ENCODE measurements at regions not wholly inside any gene's neighbourhood (a gene's known extent, or its start where the extent isn't known, plus 50 kb on each side); places are given as distances from the start of the nearest gene placed in this dataset.

DNA sequence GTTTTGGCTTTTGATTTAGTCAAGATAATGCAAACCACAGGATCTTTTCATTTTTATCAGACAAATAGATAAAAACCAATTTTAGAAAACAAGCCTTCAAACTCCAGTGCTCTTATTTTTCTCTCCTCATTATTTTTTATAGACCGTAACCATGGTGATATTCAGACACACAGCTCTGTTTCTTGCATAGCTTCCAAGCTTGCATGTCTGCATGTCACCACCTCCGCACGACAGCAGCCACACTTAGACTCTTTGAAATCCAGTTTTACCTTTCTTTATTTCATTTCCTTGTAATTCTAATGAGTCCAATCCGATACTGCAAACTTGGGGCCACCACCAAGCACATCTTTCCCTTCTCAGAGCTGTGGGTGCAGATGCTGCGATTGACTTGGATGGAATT, 94.3 kb upstream of the GPM6A start:
- TF ChIP-seq, protein P1, sequence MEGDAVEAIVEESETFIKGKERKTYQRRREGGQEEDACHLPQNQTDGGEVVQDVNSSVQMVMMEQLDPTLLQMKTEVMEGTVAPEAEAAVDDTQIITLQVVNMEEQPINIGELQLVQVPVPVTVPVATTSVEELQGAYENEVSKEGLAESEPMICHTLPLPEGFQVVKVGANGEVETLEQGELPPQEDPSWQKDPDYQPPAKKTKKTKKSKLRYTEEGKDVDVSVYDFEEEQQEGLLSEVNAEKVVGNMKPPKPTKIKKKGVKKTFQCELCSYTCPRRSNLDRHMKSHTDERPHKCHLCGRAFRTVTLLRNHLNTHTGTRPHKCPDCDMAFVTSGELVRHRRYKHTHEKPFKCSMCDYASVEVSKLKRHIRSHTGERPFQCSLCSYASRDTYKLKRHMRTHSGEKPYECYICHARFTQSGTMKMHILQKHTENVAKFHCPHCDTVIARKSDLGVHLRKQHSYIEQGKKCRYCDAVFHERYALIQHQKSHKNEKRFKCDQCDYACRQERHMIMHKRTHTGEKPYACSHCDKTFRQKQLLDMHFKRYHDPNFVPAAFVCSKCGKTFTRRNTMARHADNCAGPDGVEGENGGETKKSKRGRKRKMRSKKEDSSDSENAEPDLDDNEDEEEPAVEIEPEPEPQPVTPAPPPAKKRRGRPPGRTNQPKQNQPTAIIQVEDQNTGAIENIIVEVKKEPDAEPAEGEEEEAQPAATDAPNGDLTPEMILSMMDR (conservative IDR thresholded peaks at IDR 0.05 in 1 of 2, IDR thresholded peaks at IDR 0.05 in 1 of 2; ENCODE audit: extremely low read depth in 1 of 2, insufficient read depth in 1 of 2, low read depth in 1 of 2, low read length in 2 of 2), result no peak
- TF ChIP-seq EZH2 (IDR thresholded peaks at IDR 0.05; ENCODE audit: borderline replicate concordance, low read length), result no peak

Measured in mammary epithelial cell (primary cell).